ENCODE measurements at regions not wholly inside any gene's neighbourhood (a gene's known extent, or its start where the extent isn't known, plus 50 kb on each side); places are given as distances from the start of the nearest gene placed in this dataset.

GRCh38 chr16:11461595-11461990, 116.3 kb downstream of the RMI2 start:
- no peak for TF ChIP-seq CTCF (IDR thresholded peaks at IDR 0.05; ENCODE audit: low read length, missing control alignments)
- no peak for DNase-seq (ENCODE audit: low read depth)
- H3K4me3 ChIP-seq (replicated peaks; ENCODE audit: low read depth, low read length) = no peak overlapping the region

DNA sequence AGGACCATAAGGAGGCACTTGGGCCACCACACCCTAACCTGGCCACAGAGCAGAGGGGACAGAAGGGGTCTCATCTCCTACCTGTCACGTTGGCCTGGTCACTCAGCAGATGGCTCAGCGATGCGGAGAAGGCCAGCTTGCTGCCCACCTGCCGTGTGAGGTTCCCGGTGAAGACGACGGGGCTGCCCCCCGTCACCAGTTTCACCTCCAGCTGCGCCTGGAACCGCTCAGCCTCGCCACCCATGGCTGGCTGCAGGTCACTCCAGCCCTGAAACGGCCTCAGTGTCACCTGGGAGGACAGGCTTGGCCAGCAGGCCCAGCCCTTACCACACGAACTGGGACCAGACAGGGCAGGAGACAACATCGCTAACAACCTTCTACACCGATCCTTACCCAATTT, 116.8 kb downstream of the RMI2 start:
- TF ChIP-seq CTCF (IDR thresholded peaks at IDR 0.05; ENCODE audit: low read length, missing control alignments) = no peak
- no peak overlapping the region for H3K4me3 ChIP-seq (replicated peaks; ENCODE audit: low read depth, low read length)
- DNase-seq (ENCODE audit: low read depth) = no peak

DNA sequence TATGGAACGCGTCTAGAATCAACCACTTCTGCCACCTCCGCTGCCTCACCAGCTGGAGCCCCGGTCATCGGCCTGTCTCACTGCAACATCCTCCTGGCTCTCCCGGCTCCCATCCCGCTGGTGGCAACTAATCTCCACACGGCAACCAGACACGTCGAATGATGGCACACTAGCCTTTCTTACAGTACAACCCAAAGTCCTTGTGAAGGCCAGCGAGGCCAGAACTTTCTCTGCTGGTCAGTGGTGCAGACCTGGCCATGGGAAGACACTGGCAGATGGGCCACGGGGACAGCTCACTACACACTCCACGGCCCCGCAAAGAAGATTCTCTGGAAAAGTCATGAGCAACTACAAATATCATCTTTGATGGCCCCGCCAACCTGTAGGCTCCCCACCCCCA, 117.6 kb downstream of the RMI2 start:
- H3K4me3 ChIP-seq (replicated peaks; ENCODE audit: low read depth, low read length) = no peak overlapping the region
- no peak for TF ChIP-seq CTCF (IDR thresholded peaks at IDR 0.05; ENCODE audit: low read length, missing control alignments)
- no peak for DNase-seq (ENCODE audit: low read depth)

DNA sequence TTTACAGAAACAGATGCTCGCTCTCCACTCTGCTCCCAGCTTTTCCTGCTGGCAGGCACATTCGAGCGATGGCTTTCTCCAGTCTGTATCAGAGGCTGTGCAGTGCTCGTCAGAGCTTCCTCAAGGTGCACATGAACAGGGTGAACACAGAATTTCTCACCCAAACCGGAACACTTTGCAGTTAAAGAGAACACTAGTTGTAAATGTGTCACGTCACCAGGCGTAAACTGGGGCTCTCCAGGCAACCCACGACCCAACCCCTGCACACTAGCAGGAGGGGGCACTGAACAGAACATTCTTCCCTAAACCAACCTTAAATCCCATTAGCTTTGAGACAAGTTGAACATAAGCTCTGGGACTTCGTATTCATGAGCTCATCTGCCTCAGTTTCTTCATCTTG, 119.0 kb downstream of the RMI2 start:
- no peak for TF ChIP-seq CTCF (IDR thresholded peaks at IDR 0.05; ENCODE audit: low read length, missing control alignments)
- no peak overlapping the region for H3K4me3 ChIP-seq (replicated peaks; ENCODE audit: low read depth, low read length)
- no peak for DNase-seq (ENCODE audit: low read depth)

DNA sequence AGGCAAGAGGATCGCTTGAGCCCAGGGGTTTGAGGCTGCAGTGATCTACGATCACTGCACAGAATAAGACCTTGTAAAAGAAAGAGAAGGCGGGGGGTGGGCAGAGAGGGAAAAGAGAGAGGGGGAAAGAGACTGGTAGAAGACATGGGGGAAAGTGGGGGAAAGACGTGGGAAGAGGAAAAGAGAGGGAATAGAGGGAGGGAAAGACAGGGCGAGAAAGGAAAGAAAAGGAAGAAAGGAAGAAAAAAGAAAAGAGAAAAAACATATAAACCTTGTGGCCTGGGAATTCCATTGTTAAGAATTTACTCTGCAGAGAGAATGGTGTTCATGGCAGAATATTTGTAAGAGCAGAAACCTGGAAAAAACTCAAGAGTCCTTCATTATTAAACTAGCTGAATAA, 120.4 kb downstream of the RMI2 start:
- TF ChIP-seq CTCF (IDR thresholded peaks at IDR 0.05; ENCODE audit: low read length, missing control alignments) = no peak
- DNase-seq (ENCODE audit: low read depth) = no peak
- H3K4me3 ChIP-seq (replicated peaks; ENCODE audit: low read depth, low read length) = no peak overlapping the region

DNA sequence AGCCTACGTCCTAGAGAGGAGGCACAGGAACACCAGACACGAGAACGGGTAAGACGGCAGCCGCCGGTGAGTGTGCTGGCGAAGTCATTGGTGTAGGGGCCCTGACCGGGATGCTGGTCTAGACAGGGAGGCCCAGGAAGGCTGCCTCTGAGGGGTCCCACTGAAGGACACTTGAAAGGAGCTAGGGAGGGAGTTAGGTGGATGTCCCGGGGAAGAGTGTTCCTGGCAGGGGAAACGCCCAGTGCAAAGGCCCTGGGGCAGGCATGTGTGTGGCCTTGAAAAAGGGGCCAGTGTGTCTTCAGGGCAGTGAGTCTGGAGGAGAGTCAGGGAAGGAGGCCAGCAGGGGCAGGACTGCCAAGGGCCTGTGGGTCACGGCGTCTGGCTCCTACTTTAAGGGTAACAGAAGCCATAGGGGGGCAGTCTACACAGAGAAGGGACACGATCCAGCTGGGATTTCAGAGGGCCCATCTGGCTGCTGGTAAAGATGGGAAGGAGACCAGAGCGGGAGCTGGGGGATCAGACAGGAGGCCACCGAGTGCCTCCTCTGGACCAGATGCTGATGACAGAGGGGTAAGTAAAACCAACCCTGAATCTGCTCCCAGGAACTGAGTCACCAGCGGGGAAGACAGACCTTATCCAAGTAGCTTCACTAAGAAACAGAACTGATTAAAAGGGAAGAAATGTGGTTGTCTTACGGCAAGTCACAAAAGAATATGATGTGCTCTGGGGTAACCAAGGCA, 115.9 kb downstream of the LITAF start:
- H3K4me3 ChIP-seq (replicated peaks; ENCODE audit: low read depth, low read length) = no peak overlapping the region
- no peak for TF ChIP-seq CTCF (IDR thresholded peaks at IDR 0.05; ENCODE audit: low read length, missing control alignments)
- peak; percentile 3 for DNase-seq (ENCODE audit: low read depth)

- no peak for TF ChIP-seq CTCF (IDR thresholded peaks at IDR 0.05; ENCODE audit: low read length, missing control alignments)
- H3K4me3 ChIP-seq (replicated peaks; ENCODE audit: low read depth, low read length) = no peak overlapping the region
- no peak for DNase-seq (ENCODE audit: low read depth)
These were observed 115.2 kb downstream of the LITAF start for GRCh38 chr16:11471548-11471947.
